ENCODE measurements at regions not wholly inside any gene's neighbourhood (a gene's known extent, or its start where the extent isn't known, plus 50 kb on each side); places are given as distances from the start of the nearest gene placed in this dataset.

DNA sequence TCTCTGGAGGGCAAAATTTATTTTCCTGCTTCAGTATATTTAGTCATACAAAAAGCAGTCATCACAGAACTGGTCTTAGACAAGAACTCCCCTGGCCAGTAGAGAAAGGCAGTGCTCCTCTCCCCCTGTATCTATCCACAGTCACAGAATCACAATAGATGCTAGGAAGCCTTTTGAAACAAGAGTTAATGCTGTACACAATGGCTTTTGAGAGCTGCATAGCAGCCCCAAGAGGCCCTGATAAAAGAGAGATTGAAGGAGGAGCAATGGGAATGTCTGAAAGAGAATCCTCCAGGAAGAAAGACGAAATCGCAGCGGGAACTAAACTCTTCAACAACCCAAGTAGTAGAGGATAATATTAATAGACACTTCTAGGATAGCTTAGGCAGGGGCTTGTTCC, 330.2 kb downstream of the RBM43 start:
- H3K4me3 ChIP-seq = no peak overlapping the region
- intact Hi-C loops (cut with DNase I; ENCODE audit: low total_unique reads) = no loop called here
- TF ChIP-seq, protein P1, sequence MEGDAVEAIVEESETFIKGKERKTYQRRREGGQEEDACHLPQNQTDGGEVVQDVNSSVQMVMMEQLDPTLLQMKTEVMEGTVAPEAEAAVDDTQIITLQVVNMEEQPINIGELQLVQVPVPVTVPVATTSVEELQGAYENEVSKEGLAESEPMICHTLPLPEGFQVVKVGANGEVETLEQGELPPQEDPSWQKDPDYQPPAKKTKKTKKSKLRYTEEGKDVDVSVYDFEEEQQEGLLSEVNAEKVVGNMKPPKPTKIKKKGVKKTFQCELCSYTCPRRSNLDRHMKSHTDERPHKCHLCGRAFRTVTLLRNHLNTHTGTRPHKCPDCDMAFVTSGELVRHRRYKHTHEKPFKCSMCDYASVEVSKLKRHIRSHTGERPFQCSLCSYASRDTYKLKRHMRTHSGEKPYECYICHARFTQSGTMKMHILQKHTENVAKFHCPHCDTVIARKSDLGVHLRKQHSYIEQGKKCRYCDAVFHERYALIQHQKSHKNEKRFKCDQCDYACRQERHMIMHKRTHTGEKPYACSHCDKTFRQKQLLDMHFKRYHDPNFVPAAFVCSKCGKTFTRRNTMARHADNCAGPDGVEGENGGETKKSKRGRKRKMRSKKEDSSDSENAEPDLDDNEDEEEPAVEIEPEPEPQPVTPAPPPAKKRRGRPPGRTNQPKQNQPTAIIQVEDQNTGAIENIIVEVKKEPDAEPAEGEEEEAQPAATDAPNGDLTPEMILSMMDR (IDR thresholded peaks at IDR 0.05) = no peak
- no peak for TF ChIP-seq POLR2A (IDR thresholded peaks at IDR 0.05)
- H3K9me3 ChIP-seq = no peaks in the 10 kb centered on the region
- H3K4me1 ChIP-seq = no peaks in the 10 kb centered on the region
- H3K27me3 ChIP-seq = no peaks in the 10 kb centered on the region
- H3K27ac ChIP-seq = no peak overlapping the region
- no peaks in the 10 kb centered on the region for H3K36me3 ChIP-seq
- no peak for DNase-seq

DNA sequence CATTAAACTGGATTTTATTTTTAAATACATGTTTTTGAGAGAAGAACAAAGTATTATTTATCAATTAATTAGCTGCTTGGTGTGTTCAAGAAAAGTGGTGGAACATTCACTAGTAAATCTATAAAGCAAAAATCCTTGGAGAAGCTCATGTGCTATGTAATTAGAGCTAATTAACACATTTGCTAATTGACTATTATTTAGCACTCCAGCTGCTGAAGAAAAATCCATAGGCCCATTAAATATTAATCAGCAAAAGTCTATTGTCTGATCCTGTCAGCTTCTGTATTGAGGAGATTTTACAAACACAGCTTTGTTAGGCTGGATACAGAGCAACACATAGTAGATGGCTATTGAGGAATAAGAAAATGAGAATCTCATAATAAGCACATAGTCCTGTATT, 336.1 kb downstream of the RBM43 start:
- intact Hi-C loops (cut with DNase I; ENCODE audit: low total_unique reads) = no loop called here
- Histone ChIP-seq H3K27ac (no peak overlapping the region), H3K36me3 (no peaks in the 10 kb centered on the region), H3K9me3 (no peaks in the 10 kb centered on the region), H3K27me3 (no peaks in the 10 kb centered on the region), H3K4me1 (no peaks in the 10 kb centered on the region), H3K4me3 (no peak overlapping the region)
- DNase-seq = no peak
- TF ChIP-seq POLR2A (IDR thresholded peaks at IDR 0.05) = no peak
- TF ChIP-seq, protein P1 (IDR thresholded peaks at IDR 0.05) = no peak

GRCh38 chr2:150924878-150925277, 336.8 kb downstream of the RBM43 start:
- Histone ChIP-seq H3K4me1 (no peaks in the 10 kb centered on the region), H3K4me3 (no peak overlapping the region), H3K27ac (no peak overlapping the region), H3K36me3 (no peaks in the 10 kb centered on the region), H3K9me3 (no peaks in the 10 kb centered on the region), H3K27me3 (no peaks in the 10 kb centered on the region)
- no peak for DNase-seq
- intact Hi-C loops (cut with DNase I; ENCODE audit: low total_unique reads) = no loop called here
- no peak for TF ChIP-seq POLR2A (IDR thresholded peaks at IDR 0.05)
- TF ChIP-seq, protein P1 (IDR thresholded peaks at IDR 0.05) = no peak

DNA sequence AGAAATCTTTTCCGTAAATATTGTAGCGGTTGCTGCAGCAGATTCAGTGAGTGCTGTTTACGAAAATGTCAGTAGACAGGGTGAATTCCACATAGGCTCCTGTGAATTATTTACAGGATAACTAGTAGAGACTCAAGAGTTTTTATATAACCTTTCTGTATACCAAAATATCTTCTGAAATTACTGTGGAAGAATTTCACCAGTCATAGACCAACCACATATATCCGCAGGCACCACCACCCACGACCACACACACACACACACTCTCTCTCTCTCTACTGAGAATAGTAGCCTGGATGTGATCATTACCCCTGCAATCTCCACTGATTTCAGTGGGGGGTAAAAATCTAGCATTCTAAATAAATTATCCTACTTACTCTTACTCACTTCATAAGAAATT, 341.8 kb downstream of the RBM43 start:
- intact Hi-C loops (cut with DNase I; ENCODE audit: low total_unique reads) = no loop called here
- H3K36me3 ChIP-seq = no peaks in the 10 kb centered on the region
- no peak overlapping the region for H3K27ac ChIP-seq
- no peak for DNase-seq
- no peaks in the 10 kb centered on the region for H3K4me1 ChIP-seq
- H3K9me3 ChIP-seq = no peaks in the 10 kb centered on the region
- no peaks in the 10 kb centered on the region for H3K27me3 ChIP-seq
- no peak overlapping the region for H3K4me3 ChIP-seq
- TF ChIP-seq POLR2A (IDR thresholded peaks at IDR 0.05) = no peak
- TF ChIP-seq, protein P1 (IDR thresholded peaks at IDR 0.05) = no peak

DNA sequence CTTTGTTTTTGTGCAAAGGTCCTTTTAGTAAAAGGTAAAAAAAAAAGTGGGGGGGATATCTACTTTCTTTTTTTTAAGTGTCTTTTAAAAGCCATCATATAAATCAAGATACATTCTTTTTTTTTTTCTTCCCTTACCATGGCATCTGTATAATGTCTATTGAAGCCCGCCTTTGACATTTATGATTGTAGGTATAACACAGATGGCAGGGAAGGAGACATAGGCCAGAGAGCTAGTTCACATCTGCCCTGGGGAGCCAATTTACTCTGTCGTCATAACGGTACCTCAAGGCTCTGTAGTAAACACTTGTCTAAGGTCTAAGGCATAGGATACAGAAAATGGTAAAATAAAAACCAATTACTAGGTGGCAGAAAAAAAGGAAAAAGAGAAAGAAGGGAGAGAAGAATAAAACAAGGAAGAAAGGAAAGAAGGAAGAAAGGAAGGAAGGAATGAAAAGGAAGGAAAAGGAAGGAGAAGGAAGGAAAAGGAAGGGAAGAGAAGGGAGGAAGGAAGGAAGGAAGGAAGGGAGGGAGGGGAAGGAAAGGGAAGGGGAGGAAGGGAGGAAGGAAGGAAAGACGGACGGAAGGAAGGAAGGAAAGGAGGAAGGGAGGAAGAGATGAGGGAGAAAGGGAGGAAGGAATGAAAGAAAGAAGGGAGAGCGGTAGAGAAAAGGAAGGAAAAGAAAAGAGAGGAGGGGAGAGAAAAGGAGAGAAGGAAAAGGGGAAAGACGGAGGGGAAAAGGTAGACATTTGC, 343.5 kb downstream of the RBM43 start:
- Histone ChIP-seq H3K27me3 (no peaks in the 10 kb centered on the region), H3K27ac (no peak overlapping the region), H3K4me3 (no peak overlapping the region), H3K9me3 (no peaks in the 10 kb centered on the region), H3K36me3 (no peaks in the 10 kb centered on the region), H3K4me1 (no peaks in the 10 kb centered on the region)
- TF ChIP-seq, protein P1 (IDR thresholded peaks at IDR 0.05) = no peak
- TF ChIP-seq POLR2A (IDR thresholded peaks at IDR 0.05) = no peak
- intact Hi-C loops (cut with DNase I; ENCODE audit: low total_unique reads) = no loop called here
- DNase-seq = no peak
